GM23248 (cell line): ENCODE measurements at regions not wholly inside any gene's neighbourhood (a gene's known extent, or its start where the extent isn't known, plus 50 kb on each side); places are given as distances from the start of the nearest gene placed in this dataset.
"Not testable (repeated sequence)": the region's sequence is repeated elsewhere in the genome, so short reads cannot be mapped to it uniquely, and the experiment has no call there.

Experiments
- EZH2 ChIP-seq: fragments of 200-600 bp; sonication (generic); IDR thresholded peaks from 2 replicates; pipeline ENCODE4 v1.6.1; 2018; ENCODE audit warnings: antibody characterized with exemption, mild to moderate bottlenecking; ENCODE audit not compliant: insufficient read depth, poor library complexity, severe bottlenecking
- EZH2phosphoT487 ChIP-seq: fragments of 200-600 bp; sonication (generic); IDR thresholded peaks from 2 replicates; pipeline ENCODE4 v1.6.1; 2018; ENCODE audit warnings: antibody characterized with exemption, moderate library complexity, mild to moderate bottlenecking, low read depth; ENCODE audit not compliant: insufficient read depth

DNA sequence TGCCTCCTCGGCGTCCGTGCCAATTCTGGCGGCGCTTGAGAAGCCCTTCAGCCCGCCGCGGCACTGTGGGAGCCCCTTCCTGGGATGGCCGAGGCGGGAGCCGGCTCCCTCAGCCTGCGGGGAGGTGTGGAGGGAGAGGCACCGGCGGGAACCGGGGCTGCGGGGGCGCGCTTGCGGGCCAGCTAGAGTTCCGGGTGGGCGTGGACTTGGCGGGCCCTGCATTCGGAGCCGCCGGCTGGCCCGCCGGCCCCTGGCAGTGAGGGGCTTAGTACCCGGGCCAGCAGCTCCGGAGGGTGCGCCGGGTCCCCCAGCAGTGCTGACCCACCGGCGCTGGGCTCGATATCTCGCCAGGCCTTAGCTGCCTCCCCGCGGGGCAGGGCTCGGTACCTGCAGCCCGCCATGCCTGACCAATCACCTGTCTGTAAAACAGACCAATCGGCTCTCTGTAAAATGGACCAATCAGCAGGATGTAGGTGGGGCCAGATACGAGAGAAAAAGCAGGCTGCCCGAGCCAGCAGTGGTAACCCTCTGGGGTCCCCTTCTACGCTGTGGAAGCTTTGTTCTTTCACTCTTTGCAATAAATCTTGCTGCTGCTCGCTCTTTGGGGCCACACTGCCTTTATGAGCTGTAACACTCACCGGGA lies 76.9 kb upstream of the TCF4 start:
- not testable (repeated sequence) for TF ChIP-seq EZH2, EZH2phosphoT487
